ENCODE measurements at regions not wholly inside any gene's neighbourhood (a gene's known extent, or its start where the extent isn't known, plus 50 kb on each side); places are given as distances from the start of the nearest gene placed in this dataset.

GRCh38 chr18:65359479-65359878, 391.3 kb upstream of the CDH7 start:
- Mint-ChIP-seq H3K4me1 (ENCODE audit: low read depth, unreplicated experiment) (peaks cover 4% of the 10 kb centered on the region), H3K27ac (ENCODE audit: unreplicated experiment) (no peak overlapping the region), H3K4me3 (ENCODE audit: low read depth, unreplicated experiment) (no peak overlapping the region), H3K36me3 (ENCODE audit: insufficient read depth, unreplicated experiment) (no peaks in the 10 kb centered on the region), H3K9me3 (ENCODE audit: low read depth, unreplicated experiment) (peaks cover 2% of the 10 kb centered on the region), H3K27me3 (ENCODE audit: unreplicated experiment) (no peaks in the 10 kb centered on the region)
- BruUV-seq (replicated peaks) = no TSS peak
- CTCF ChIA-PET = interaction anchor here (0.6 kb wide), 2 partner anchors 747 to 875 kb away, joined by 4 to 6 read pairs; no protein-coding TSS in a partner anchor
- TF ChIP-seq CTCF (IDR thresholded peaks at IDR 0.05; ENCODE audit: unreplicated experiment) = no peak
- DNase-seq = no peak
- intact Hi-C loops (cut with micrococcal nuclease; ENCODE audit: unreplicated experiment) = no loop called here

- CTCF ChIA-PET = no interaction called here
- no peak overlapping the region for H3K4me3 Mint-ChIP-seq (ENCODE audit: low read depth, unreplicated experiment)
- no peak for TF ChIP-seq CTCF (IDR thresholded peaks at IDR 0.05; ENCODE audit: unreplicated experiment)
- H3K4me1 Mint-ChIP-seq (ENCODE audit: low read depth, unreplicated experiment) = no peaks in the 10 kb centered on the region
- H3K27ac Mint-ChIP-seq (ENCODE audit: unreplicated experiment) = no peak overlapping the region
- H3K36me3 Mint-ChIP-seq (ENCODE audit: insufficient read depth, unreplicated experiment) = no peaks in the 10 kb centered on the region
- no peak for DNase-seq
- H3K27me3 Mint-ChIP-seq (ENCODE audit: unreplicated experiment) = no peaks in the 10 kb centered on the region
- intact Hi-C loops (cut with micrococcal nuclease; ENCODE audit: unreplicated experiment) = no loop called here
- no TSS peak for BruUV-seq (replicated peaks)
- H3K9me3 Mint-ChIP-seq (ENCODE audit: low read depth, unreplicated experiment) = peaks cover 2% of the 10 kb centered on the region
Measured at GRCh38 chr18:65358306-65358705, 392.5 kb upstream of the CDH7 start.

GRCh38 chr18:65352186-65352585, 398.6 kb upstream of the CDH7 start:
- Mint-ChIP-seq H3K27me3 (ENCODE audit: unreplicated experiment) (no peaks in the 10 kb centered on the region), H3K9me3 (ENCODE audit: low read depth, unreplicated experiment) (no peaks in the 10 kb centered on the region), H3K4me1 (ENCODE audit: low read depth, unreplicated experiment) (peaks cover 5% of the 10 kb centered on the region), H3K36me3 (ENCODE audit: insufficient read depth, unreplicated experiment) (no peaks in the 10 kb centered on the region), H3K27ac (ENCODE audit: unreplicated experiment) (no peak overlapping the region), H3K4me3 (ENCODE audit: low read depth, unreplicated experiment) (no peak overlapping the region)
- BruUV-seq (replicated peaks) = no TSS peak
- CTCF ChIA-PET = no interaction called here
- no peak for DNase-seq
- intact Hi-C loops (cut with micrococcal nuclease; ENCODE audit: unreplicated experiment) = no loop called here
- TF ChIP-seq CTCF (IDR thresholded peaks at IDR 0.05; ENCODE audit: unreplicated experiment) = no peak

- H3K27me3 Mint-ChIP-seq (ENCODE audit: unreplicated experiment) = no peaks in the 10 kb centered on the region
- BruUV-seq (replicated peaks) = no TSS peak
- intact Hi-C loops (cut with micrococcal nuclease; ENCODE audit: unreplicated experiment) = no loop called here
Measured at GRCh38 chr18:65349635-65350034, 401.2 kb upstream of the CDH7 start.

More at GRCh38 chr18:65349635-65350034, 401.2 kb upstream of the CDH7 start:
- Mint-ChIP-seq H3K27ac (ENCODE audit: unreplicated experiment) (no peak overlapping the region), H3K36me3 (ENCODE audit: insufficient read depth, unreplicated experiment) (no peaks in the 10 kb centered on the region), H3K4me3 (ENCODE audit: low read depth, unreplicated experiment) (no peak overlapping the region), H3K4me1 (ENCODE audit: low read depth, unreplicated experiment) (peaks cover 5% of the 10 kb centered on the region), H3K9me3 (ENCODE audit: low read depth, unreplicated experiment) (no peaks in the 10 kb centered on the region)
- no peak for DNase-seq
- CTCF ChIA-PET = no interaction called here
- TF ChIP-seq CTCF (IDR thresholded peaks at IDR 0.05; ENCODE audit: unreplicated experiment) = no peak
